ENCODE measurements at regions not wholly inside any gene's neighbourhood (a gene's known extent, or its start where the extent isn't known, plus 50 kb on each side); places are given as distances from the start of the nearest gene placed in this dataset.

GRCh38 chrX:15167826-15168225 lies 102.1 kb downstream of the ASB9 start:
- H3K4me1 ChIP-seq, result no peaks in the 10 kb centered on the region
- ATAC-seq (no peak), DNase-seq (no peak)
- TF ChIP-seq CTCF (IDR thresholded peaks at IDR 0.05 in 4 of 5, conservative IDR thresholded peaks at IDR 0.05 in 1 of 5) (no peak), POLR2A (IDR thresholded peaks at IDR 0.05) (no peak)
- no peaks in the 10 kb centered on the region for H3K9me3 ChIP-seq
- no peaks in the 10 kb centered on the region for H3K36me3 ChIP-seq
- intact Hi-C loops (cut with DNase I; ENCODE audit: low total_unique reads) (no loop called here), in situ Hi-C loops (cut with MboI; ENCODE audit: low sequenced_read_pairs in 4 of 4) (no loop called here)
- no peaks in the 10 kb centered on the region for H3K27me3 ChIP-seq
- no peak overlapping the region for H3K27ac ChIP-seq
- H3K4me3 ChIP-seq, result no peak overlapping the region

GRCh38 chrX:15165832-15166231 lies 104.1 kb downstream of the ASB9 start:
- Histone ChIP-seq H3K27me3 (no peaks in the 10 kb centered on the region), H3K4me3 (no peak overlapping the region), H3K36me3 (no peaks in the 10 kb centered on the region), H3K4me1 (no peaks in the 10 kb centered on the region), H3K27ac (no peak overlapping the region), H3K9me3 (no peaks in the 10 kb centered on the region)
- ATAC-seq (no peak), DNase-seq (no peak)
- TF ChIP-seq CTCF (IDR thresholded peaks at IDR 0.05 in 4 of 5, conservative IDR thresholded peaks at IDR 0.05 in 1 of 5), result no peak
- TF ChIP-seq POLR2A (IDR thresholded peaks at IDR 0.05), result no peak
- in situ Hi-C loops (cut with MboI; ENCODE audit: low sequenced_read_pairs in 4 of 4), result no loop called here
- intact Hi-C loops (cut with DNase I; ENCODE audit: low total_unique reads), result no loop called here

GRCh38 chrX:15163131-15163530 lies 106.8 kb downstream of the ASB9 start:
- Histone ChIP-seq H3K4me1 (no peaks in the 10 kb centered on the region), H3K36me3 (no peaks in the 10 kb centered on the region), H3K4me3 (no peak overlapping the region), H3K9me3 (no peaks in the 10 kb centered on the region), H3K27me3 (no peaks in the 10 kb centered on the region), H3K27ac (no peak overlapping the region)
- ATAC-seq, result no peak
- intact Hi-C loops (cut with DNase I; ENCODE audit: low total_unique reads) (no loop called here), in situ Hi-C loops (cut with MboI; ENCODE audit: low sequenced_read_pairs in 4 of 4) (no loop called here)
- TF ChIP-seq CTCF (IDR thresholded peaks at IDR 0.05 in 4 of 5, conservative IDR thresholded peaks at IDR 0.05 in 1 of 5), result no peak
- no peak for TF ChIP-seq POLR2A (IDR thresholded peaks at IDR 0.05)
- DNase-seq, result no peak

GRCh38 chrX:15160558-15161095 lies 109.3 kb downstream of the ASB9 start:
- Histone ChIP-seq H3K9me3 (no peaks in the 10 kb centered on the region), H3K27ac (no peak overlapping the region), H3K4me1 (no peaks in the 10 kb centered on the region), H3K4me3 (no peak overlapping the region), H3K27me3 (no peaks in the 10 kb centered on the region), H3K36me3 (no peaks in the 10 kb centered on the region)
- DNase-seq, result no peak
- intact Hi-C loops (cut with DNase I; ENCODE audit: low total_unique reads), result no loop called here
- no peak for ATAC-seq
- no peak for TF ChIP-seq CTCF (IDR thresholded peaks at IDR 0.05 in 4 of 5, conservative IDR thresholded peaks at IDR 0.05 in 1 of 5)
- TF ChIP-seq POLR2A (IDR thresholded peaks at IDR 0.05), result no peak
- in situ Hi-C loops (cut with MboI; ENCODE audit: low sequenced_read_pairs in 4 of 4), result no loop called here

GRCh38 chrX:15158736-15159406 lies 111.0 kb downstream of the ASB9 start:
- Histone ChIP-seq H3K27ac (no peak overlapping the region), H3K27me3 (no peaks in the 10 kb centered on the region), H3K4me1 (no peaks in the 10 kb centered on the region), H3K36me3 (no peaks in the 10 kb centered on the region), H3K4me3 (no peak overlapping the region), H3K9me3 (no peaks in the 10 kb centered on the region)
- TF ChIP-seq CTCF (IDR thresholded peaks at IDR 0.05 in 4 of 5, conservative IDR thresholded peaks at IDR 0.05 in 1 of 5), result no peak
- no peak for TF ChIP-seq POLR2A (IDR thresholded peaks at IDR 0.05)
- in situ Hi-C loops (cut with MboI; ENCODE audit: low sequenced_read_pairs in 4 of 4), result no loop called here
- intact Hi-C loops (cut with DNase I; ENCODE audit: low total_unique reads), result no loop called here
- ATAC-seq (no peak), DNase-seq (no peak)
